ENCODE measurements at regions not wholly inside any gene's neighbourhood (a gene's known extent, or its start where the extent isn't known, plus 50 kb on each side); places are given as distances from the start of the nearest gene placed in this dataset.

- no peak for DNase-seq
- intact Hi-C loops (cut with DNase I), result no loop called here
Measured at GRCh38 chr11:104369761-104370160, 205.8 kb upstream of the PDGFD start.

GRCh38 chr11:104366321-104366734 lies 202.4 kb upstream of the PDGFD start:
- Histone ChIP-seq H3K27ac (no peak overlapping the region), H3K4me1 (no peaks in the 10 kb centered on the region), H3K27me3 (no peaks in the 10 kb centered on the region), H3K36me3 (no peaks in the 10 kb centered on the region), H3K9me3 (peaks cover 0 to 8% of the 10 kb centered on the region in 2 donors), H3K4me3 (no peak overlapping the region)
- DNase-seq, result peak in 1 of 4 donors; percentile 77
- ATAC-seq, result no peak
- intact Hi-C loops (cut with DNase I), result no loop called here
- TF ChIP-seq, protein P1, sequence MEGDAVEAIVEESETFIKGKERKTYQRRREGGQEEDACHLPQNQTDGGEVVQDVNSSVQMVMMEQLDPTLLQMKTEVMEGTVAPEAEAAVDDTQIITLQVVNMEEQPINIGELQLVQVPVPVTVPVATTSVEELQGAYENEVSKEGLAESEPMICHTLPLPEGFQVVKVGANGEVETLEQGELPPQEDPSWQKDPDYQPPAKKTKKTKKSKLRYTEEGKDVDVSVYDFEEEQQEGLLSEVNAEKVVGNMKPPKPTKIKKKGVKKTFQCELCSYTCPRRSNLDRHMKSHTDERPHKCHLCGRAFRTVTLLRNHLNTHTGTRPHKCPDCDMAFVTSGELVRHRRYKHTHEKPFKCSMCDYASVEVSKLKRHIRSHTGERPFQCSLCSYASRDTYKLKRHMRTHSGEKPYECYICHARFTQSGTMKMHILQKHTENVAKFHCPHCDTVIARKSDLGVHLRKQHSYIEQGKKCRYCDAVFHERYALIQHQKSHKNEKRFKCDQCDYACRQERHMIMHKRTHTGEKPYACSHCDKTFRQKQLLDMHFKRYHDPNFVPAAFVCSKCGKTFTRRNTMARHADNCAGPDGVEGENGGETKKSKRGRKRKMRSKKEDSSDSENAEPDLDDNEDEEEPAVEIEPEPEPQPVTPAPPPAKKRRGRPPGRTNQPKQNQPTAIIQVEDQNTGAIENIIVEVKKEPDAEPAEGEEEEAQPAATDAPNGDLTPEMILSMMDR (IDR thresholded peaks at IDR 0.05), result no peak

More at GRCh38 chr11:104369761-104370160, 205.8 kb upstream of the PDGFD start:
- Histone ChIP-seq H3K27me3 (no peaks in the 10 kb centered on the region), H3K4me3 (no peak overlapping the region), H3K9me3 (peaks cover 0 to 11% of the 10 kb centered on the region in 2 donors), H3K36me3 (no peaks in the 10 kb centered on the region), H3K4me1 (no peaks in the 10 kb centered on the region), H3K27ac (no peak overlapping the region)
- TF ChIP-seq, protein P1 (IDR thresholded peaks at IDR 0.05), result no peak
- ATAC-seq, result no peak

GRCh38 chr11:104365676-104366075 lies 201.7 kb upstream of the PDGFD start:
- TF ChIP-seq, protein P1 (IDR thresholded peaks at IDR 0.05), result no peak
- ATAC-seq (no peak), DNase-seq (no peak)
- H3K4me1 ChIP-seq, result no peaks in the 10 kb centered on the region
- no peaks in the 10 kb centered on the region for H3K27me3 ChIP-seq
- no peaks in the 10 kb centered on the region for H3K36me3 ChIP-seq
- no peak overlapping the region for H3K27ac ChIP-seq
- peaks cover 0 to 8% of the 10 kb centered on the region in 2 donors for H3K9me3 ChIP-seq
- intact Hi-C loops (cut with DNase I), result no loop called here
- no peak overlapping the region for H3K4me3 ChIP-seq

DNA sequence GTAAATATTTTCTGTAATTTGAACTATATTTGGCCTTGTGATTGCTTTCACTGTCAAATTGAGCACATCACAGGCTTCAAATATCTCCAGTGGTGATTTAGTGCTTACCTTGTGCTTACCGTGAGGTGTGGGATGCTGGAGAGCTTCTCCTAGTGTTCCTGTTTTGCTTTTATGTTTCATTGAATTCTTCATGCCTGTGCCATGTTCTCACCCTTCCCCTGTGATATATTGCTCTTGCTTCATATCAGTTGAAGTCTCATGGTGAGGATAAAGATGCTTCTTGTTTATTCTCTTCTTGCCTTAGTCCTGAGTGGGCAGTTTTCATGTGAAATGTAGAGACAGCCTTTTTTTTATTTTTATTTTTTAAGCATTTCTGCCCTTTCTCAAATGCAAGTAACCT lies 198.0 kb upstream of the PDGFD start:
- intact Hi-C loops (cut with DNase I), result no loop called here
- Histone ChIP-seq H3K4me3 (no peak overlapping the region), H3K4me1 (no peaks in the 10 kb centered on the region), H3K36me3 (no peaks in the 10 kb centered on the region), H3K27ac (no peak overlapping the region), H3K9me3 (peaks cover 0 to 8% of the 10 kb centered on the region in 2 donors), H3K27me3 (no peaks in the 10 kb centered on the region)
- ATAC-seq (no peak), DNase-seq (no peak)
- TF ChIP-seq, protein P1 (IDR thresholded peaks at IDR 0.05), result no peak

- Histone ChIP-seq H3K27me3 (no peaks in the 10 kb centered on the region), H3K4me1 (no peaks in the 10 kb centered on the region), H3K4me3 (no peak overlapping the region), H3K9me3 (peaks cover 0 to 12% of the 10 kb centered on the region in 2 donors), H3K36me3 (no peaks in the 10 kb centered on the region), H3K27ac (no peak overlapping the region)
- DNase-seq (no peak), ATAC-seq (no peak)
- intact Hi-C loops (cut with DNase I), result no loop called here
- TF ChIP-seq, protein P1 (IDR thresholded peaks at IDR 0.05), result no peak
Measured at GRCh38 chr11:104352036-104352435, 188.1 kb upstream of the PDGFD start.

All from left lung (tissue), 4 donors.